IMR-90 (cell line): ENCODE measurements at regions not wholly inside any gene's neighbourhood (a gene's known extent, or its start where the extent isn't known, plus 50 kb on each side); places are given as distances from the start of the nearest gene placed in this dataset.

Experiments used
- ATAC-seq: fragments of 200-7000 bp; cut with Tn5 transposase; 2 replicates; pipeline ENCODE4 v1.9.1; 2020; ENCODE audit warnings: low read depth, mild to moderate bottlenecking, moderate library complexity
- BruUV-seq: library from RNA; stranded (reverse); fragments of 400-500 nt; replicated peaks from 2 replicates; lab custom pipeline; 2021; lab: Mats Ljungman, UMichigan
- CTCF ChIA-PET: fragments of 300-600 bp; formaldehyde crosslinking; extraction: SDS; loops from one replicate; lab custom pipeline; 2021; ENCODE audit warnings: antibody characterized with exemption; lab: Yijun Ruan, JAX
- POLR2A ChIA-PET: fragments of 300-600 bp; sonication (Branson Sonifier 250); formaldehyde crosslinking; loops from one replicate; lab custom pipeline; 2022; ENCODE audit warnings: antibody characterized with exemption; ENCODE audit not compliant: unreplicated experiment; lab: Charles Lee
- DNase-seq: peaks from one replicate; pipeline ENCODE4 v3.0.0; 2013
- H2AFZ ChIP-seq: replicated peaks from 2 replicates; pipeline ENCODE3; 2013; ENCODE audit warnings: low read length, mild to moderate bottlenecking; ENCODE audit not compliant: poor library complexity
- H2AK5ac ChIP-seq: 2 replicates; pipeline ENCODE4 v1.6.1; 2013; ENCODE audit warnings: low read depth, low read length, inconsistent platforms
- H2AK9ac ChIP-seq: replicated peaks from 2 replicates; pipeline ENCODE3; 2013; ENCODE audit warnings: mild to moderate bottlenecking, low read depth, low read length, moderate library complexity; ENCODE audit not compliant: poor library complexity
- H2BK120ac ChIP-seq: 2 replicates; pipeline ENCODE4 v1.6.1; 2013; ENCODE audit warnings: low read depth, low read length, inconsistent platforms
- H2BK15ac ChIP-seq: 3 replicates; pipeline ENCODE4 v1.6.1; 2013; ENCODE audit warnings: low read depth, low read length, inconsistent platforms
- H2BK20ac ChIP-seq: 2 replicates; pipeline ENCODE4 v1.6.1; 2013; ENCODE audit warnings: low read depth, mild to moderate bottlenecking, inconsistent platforms, low read length, moderate library complexity
- H2BK5ac ChIP-seq: 2 replicates; pipeline ENCODE4 v1.6.1; 2013; ENCODE audit warnings: mild to moderate bottlenecking, low read depth, low read length, inconsistent platforms; ENCODE audit not compliant: poor library complexity, severe bottlenecking
- H3K14ac ChIP-seq: replicated peaks from 2 replicates; pipeline ENCODE4 v1.6.1; 2013; ENCODE audit warnings: low read depth, low read length, inconsistent platforms
- H3K18ac ChIP-seq: 2 replicates; pipeline ENCODE4 v1.6.1; 2013; ENCODE audit warnings: low read depth, low read length, control low read depth
- H3K23ac ChIP-seq: 2 replicates; pipeline ENCODE4 v1.6.1; 2013; ENCODE audit warnings: low read depth, low read length, inconsistent platforms
- H3K27ac ChIP-seq: 2 replicates; pipeline ENCODE4 v1.5.1; 2013; ENCODE audit warnings: mild to moderate bottlenecking, control low read depth, low read length; ENCODE audit not compliant: insufficient read depth
- H3K27me3 ChIP-seq: 2 replicates; pipeline ENCODE4 v1.6.1; 2013; ENCODE audit warnings: low read length; ENCODE audit not compliant: control insufficient read depth, insufficient read depth
- H3K36me3 ChIP-seq: 2 replicates; pipeline ENCODE4 v1.6.1; 2013; ENCODE audit warnings: low read length, mixed read lengths; ENCODE audit not compliant: control insufficient read depth, insufficient read depth
- H3K4ac ChIP-seq: 2 replicates; pipeline ENCODE4 v1.6.1; 2013; ENCODE audit warnings: low read depth, low read length, inconsistent platforms
- H3K4me1 ChIP-seq: 2 replicates; pipeline ENCODE4 v1.6.1; 2013; ENCODE audit warnings: low read length, mixed read lengths; ENCODE audit not compliant: control insufficient read depth, insufficient read depth
- H3K4me2 ChIP-seq: 2 replicates; pipeline ENCODE4 v1.6.1; 2013; ENCODE audit warnings: low read depth, mild to moderate bottlenecking, control low read depth, low read length, moderate library complexity
- H3K4me3 ChIP-seq: 2 replicates; pipeline ENCODE4 v1.5.1; 2013; ENCODE audit warnings: low read depth, mild to moderate bottlenecking, control low read depth, low read length, moderate library complexity; ENCODE audit not compliant: insufficient read depth
- H3K56ac ChIP-seq: 2 replicates; pipeline ENCODE4 v1.6.1; 2013; ENCODE audit warnings: low read length, inconsistent platforms; ENCODE audit not compliant: insufficient read depth; ENCODE audit errors: extremely low read depth
- H3K79me1 ChIP-seq, 2 experiments: 2 replicates each; pipeline ENCODE4 v1.6.1; 2013; ENCODE audit warnings: low read length in 2 of 2, inconsistent platforms in 1 of 2, low read depth in 1 of 2
- H3K9ac ChIP-seq: 2 replicates; pipeline ENCODE4 v1.6.1; 2013; ENCODE audit warnings: low read depth, low read length, control low read depth
- H3K9me1 ChIP-seq: 2 replicates; pipeline ENCODE4 v1.6.1; 2013; ENCODE audit warnings: low read length, inconsistent platforms; ENCODE audit not compliant: insufficient read depth
- H3K9me3 ChIP-seq: 2 replicates; pipeline ENCODE4 v1.6.1; 2013; ENCODE audit warnings: low read length; ENCODE audit not compliant: control insufficient read depth, insufficient read depth
- H4K20me1 ChIP-seq: 2 replicates; pipeline ENCODE4 v1.6.1; 2013; ENCODE audit warnings: low read length, inconsistent platforms; ENCODE audit not compliant: insufficient read depth
- H4K5ac ChIP-seq: 2 replicates; pipeline ENCODE4 v1.6.1; 2013; ENCODE audit warnings: mild to moderate bottlenecking, low read depth, low read length, control low read depth
- H4K8ac ChIP-seq, 2 experiments: 2 replicates each; pipeline ENCODE4 v1.6.1; 2013; ENCODE audit warnings: low read depth in 2 of 2, low read length in 2 of 2, control low read depth in 1 of 2, inconsistent platforms in 1 of 2
- H4K91ac ChIP-seq: 2 replicates; pipeline ENCODE4 v1.6.1; 2013; ENCODE audit warnings: low read depth, low read length, inconsistent platforms; ENCODE audit not compliant: insufficient read depth
- ELK1 ChIP-seq: fragments of 150-350 bp; IDR thresholded peaks from 2 replicates; pipeline ENCODE4 v1.6.1; 2016; ENCODE audit warnings: low read depth, mild to moderate bottlenecking, low read length, moderate library complexity, borderline replicate concordance
- USF2 ChIP-seq: fragments of 150-350 bp; IDR thresholded peaks from 2 replicates; pipeline ENCODE4 v1.6.1; 2017; ENCODE audit warnings: mild to moderate bottlenecking, antibody characterized with exemption, low read length, low read depth
- WGBS, 2 experiments: methylation state at CpG; one replicate each; pipeline versions ENCODE4 v1.1.5 to v1.1.7; 2013; ENCODE audit warnings: missing lambda C conversion rate in 2 of 2; ENCODE audit not compliant: insufficient read length in 1 of 2; ENCODE audit errors: extremely low coverage in 2 of 2; 5-methylcytosine and 5-hydroxymethylcytosine counted together
- dilution Hi-C: fragments of 300-500 bp; cut with HindIII; formaldehyde crosslinking; loops from one replicate; pipeline ENCODE4 v1.14.3; 2018; ENCODE audit warnings: low sequenced_read_pairs; ENCODE audit not compliant: unreplicated experiment
- in situ Hi-C: fragments of 300-500 bp; cut with MboI; formaldehyde crosslinking; loops from 3 replicates; pipeline ENCODE4 v1.14.3; 2019; ENCODE audit warnings: low sequenced_read_pairs, inconsistent platforms, mixed read lengths
- intact Hi-C: fragments of 100-400 bp; cut with micrococcal nuclease; formaldehyde crosslinking; loops from 2 replicates; pipeline ENCODE4 v1.10.0; 2022

- H4K20me1 ChIP-seq: no peaks in the 10 kb centered on the region
- H3K56ac ChIP-seq: no peak overlapping the region
- no peak overlapping the region for H2AFZ ChIP-seq
- DNase-seq (no peak), ATAC-seq (no peak)
- no peak overlapping the region for H4K5ac ChIP-seq
- WGBS, 2 experiments: 42% methylated on average over 4 of the region's 23 CpGs; no CpG with 5 or more reads in 1 of the 2 experiments
- dilution Hi-C loops (no loop called here), in situ Hi-C loops (no loop called here), intact Hi-C loops (no loop called here)
- H3K79me1 ChIP-seq: no peaks in the 10 kb centered on the region
- no peak overlapping the region for H2BK5ac ChIP-seq
- H4K91ac ChIP-seq: no peak overlapping the region
- H3K23ac ChIP-seq: no peak overlapping the region
- H3K9me3 ChIP-seq: peaks cover 6% of the 10 kb centered on the region
- H4K8ac ChIP-seq: no peak overlapping the region
- H3K9ac ChIP-seq: no peak overlapping the region
- no peak overlapping the region for H3K27ac ChIP-seq
- H3K4me2 ChIP-seq: no peak overlapping the region
- ChIA-PET CTCF (no interaction called here), POLR2A (no interaction called here)
- H3K4ac ChIP-seq: no peak overlapping the region
- H3K18ac ChIP-seq: no peak overlapping the region
- TF ChIP-seq ELK1 (no peak), USF2 (no peak)
- BruUV-seq: no TSS peak
- no peak overlapping the region for H2AK5ac ChIP-seq
- no peak overlapping the region for H2AK9ac ChIP-seq
- no peak overlapping the region for H2BK120ac ChIP-seq
- no peaks in the 10 kb centered on the region for H3K9me1 ChIP-seq
- H3K4me1 ChIP-seq: no peaks in the 10 kb centered on the region
- no peak overlapping the region for H3K4me3 ChIP-seq
- H3K27me3 ChIP-seq: peaks cover 1% of the 10 kb centered on the region; the same call in 1 of the 2 replicates
- no peaks in the 10 kb centered on the region for H3K36me3 ChIP-seq
- no peak overlapping the region for H2BK15ac ChIP-seq
- H2BK20ac ChIP-seq: no peak overlapping the region
- H3K14ac ChIP-seq: no peak overlapping the region
Measured at GRCh38 chr10:133008196-133008595, 65.8 kb upstream of the CFAP46 start.
